HT-29 (cell line): ENCODE measurements at regions not wholly inside any gene's neighbourhood (a gene's known extent, or its start where the extent isn't known, plus 50 kb on each side); places are given as distances from the start of the nearest gene placed in this dataset. TPM values are rescaled to one million over a fixed set of nuclear protein-coding genes. Genes with fewer than 3 reads are reported as not detected.
"Not testable (repeated sequence)": the region's sequence is repeated elsewhere in the genome, so short reads cannot be mapped to it uniquely, and the experiment has no call there.

Experiments used
- DNase-seq: peaks from one replicate; pipeline ENCODE4 v3.0.0-alpha.2; 2015; ENCODE audit warnings: low spot score
- small RNA-seq: library from RNA; depleted of rRNA; stranded (forward); fragments of <200 nt; gene quantifications from one replicate; pipeline ENCODE3, GENCODE V24; 2014

- not testable (repeated sequence) for DNase-seq
These were observed 2937.0 kb downstream of the RPIA start for GRCh38 chr2:91628471-91628870.

GRCh38 chr2:91657193-91657592 is 2965.7 kb downstream of the RPIA start:
- DNase-seq, result not testable (repeated sequence)

- not testable (repeated sequence) for DNase-seq
These were observed 2966.9 kb downstream of the RPIA start for GRCh38 chr2:91658336-91658735.

GRCh38 chr2:91659189-91659916 is 2967.9 kb downstream of the RPIA start:
- not testable (repeated sequence) for DNase-seq

- DNase-seq, result peak; percentile 2
These were observed 2968.4 kb downstream of the RPIA start for GRCh38 chr2:91659917-91660275.

- DNase-seq, result not testable (repeated sequence)
These were observed 2975.9 kb downstream of the RPIA start for GRCh38 chr2:91667341-91667740.

GRCh38 chr2:91685541-91685940 is 2994.1 kb downstream of the RPIA start:
- not testable (repeated sequence) for DNase-seq

GRCh38 chr2:91686046-91686445 is 2994.6 kb downstream of the RPIA start:
- not testable (repeated sequence) for DNase-seq

Small RNA genes lying in the stretch of these regions (small RNA-seq; reads per million reads assigned to genes)
- not detected for gene AC233266.1
- gene RNA5SP100, result not detected
